Fibroblast of mammary gland (primary cell): ENCODE measurements at regions not wholly inside any gene's neighbourhood (a gene's known extent, or its start where the extent isn't known, plus 50 kb on each side); places are given as distances from the start of the nearest gene placed in this dataset.

Experiments used
- DNase-seq: peaks from one replicate; pipeline ENCODE4 v3.0.0-alpha.2; 2010; ENCODE audit warnings: low read depth
- H3K4me3 ChIP-seq: 2 replicates; pipeline ENCODE4 v1.5.1; 2011; ENCODE audit warnings: low read depth, mild to moderate bottlenecking, low read length, moderate library complexity; ENCODE audit not compliant: control insufficient read depth
- CTCF ChIP-seq: conservative IDR thresholded peaks from 2 replicates; pipeline ENCODE4 v1.5.1; 2011; ENCODE audit warnings: low read depth, low read length, inconsistent platforms; ENCODE audit not compliant: control insufficient read depth, insufficient read depth

DNA sequence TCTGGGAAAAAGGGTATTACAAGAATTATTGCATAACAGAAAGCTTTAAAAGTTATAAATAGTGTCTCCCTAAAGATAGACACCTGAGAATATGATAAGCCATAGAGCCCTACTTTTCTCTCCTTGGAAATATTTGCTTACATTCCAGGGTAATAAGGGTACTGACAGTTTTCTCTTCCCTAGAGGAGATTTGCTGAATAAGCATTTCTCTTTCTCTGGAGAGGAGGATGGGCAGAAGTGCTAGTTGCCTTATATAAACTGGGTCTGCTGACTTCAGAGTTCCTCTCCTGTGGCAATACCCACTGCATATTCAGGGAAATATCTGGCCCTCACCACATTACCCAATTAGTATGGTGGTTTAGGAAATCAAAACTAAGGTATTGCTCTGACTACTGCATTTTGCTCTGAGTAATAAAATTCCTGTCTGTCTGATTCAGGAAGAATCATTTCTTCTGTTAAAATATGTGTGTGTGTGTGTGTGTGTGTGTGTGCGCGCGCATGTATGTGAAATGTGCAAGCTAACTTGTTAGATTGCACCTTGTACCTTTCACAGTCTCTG lies 1391.3 kb downstream of the DSC3 start:
- peak; percentile 33 for DNase-seq
- no peak overlapping the region for H3K4me3 ChIP-seq
- TF ChIP-seq CTCF, result no peak

- TF ChIP-seq CTCF, result no peak
- no peak overlapping the region for H3K4me3 ChIP-seq
- DNase-seq, result no peak
These were observed 1393.7 kb downstream of the DSC3 start for GRCh38 chr18:29648891-29649290.

DNA sequence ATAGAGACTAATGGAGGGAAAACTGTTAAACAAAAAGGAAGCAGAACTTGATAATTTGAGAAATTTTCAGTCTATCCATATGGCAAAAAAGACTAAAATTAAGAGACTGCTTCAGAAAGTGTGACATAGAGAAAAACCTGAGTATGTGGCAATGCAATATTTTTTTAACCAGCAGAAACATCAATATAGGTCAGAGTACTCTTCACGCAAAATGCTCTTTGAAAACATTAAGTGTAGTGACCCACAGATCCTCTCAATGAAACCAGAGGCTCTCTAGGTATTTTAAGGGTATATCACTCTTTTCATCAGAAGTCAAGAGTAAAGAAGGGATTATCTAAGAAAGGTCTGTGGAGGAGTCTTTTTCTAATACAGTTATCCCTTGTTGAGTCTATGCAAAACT lies 1394.8 kb downstream of the DSC3 start:
- no peak for TF ChIP-seq CTCF
- no peak for DNase-seq
- H3K4me3 ChIP-seq, result no peak overlapping the region

DNA sequence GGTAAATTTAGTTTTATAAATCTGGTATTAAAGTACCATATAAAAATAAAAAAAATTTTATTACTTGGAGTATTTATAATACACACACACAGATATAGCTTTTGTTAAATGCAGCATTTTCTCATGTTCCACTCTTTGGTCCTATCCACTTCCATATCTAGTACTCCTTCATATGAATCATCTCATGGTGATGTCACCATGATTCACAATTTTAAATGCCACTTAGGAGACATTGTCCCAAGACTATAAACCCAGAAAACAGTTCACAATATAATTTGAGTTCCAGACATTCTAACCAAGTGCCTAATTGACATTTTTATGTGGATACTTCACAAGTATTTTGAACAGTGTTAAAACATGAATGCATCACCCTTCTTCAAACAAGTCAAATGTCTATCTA lies 1398.3 kb downstream of the DSC3 start:
- no peak overlapping the region for H3K4me3 ChIP-seq
- peak; percentile 61 for DNase-seq
- TF ChIP-seq CTCF, result no peak

- no peak for DNase-seq
- no peak overlapping the region for H3K4me3 ChIP-seq
- TF ChIP-seq CTCF, result no peak
These were observed 1413.0 kb downstream of the DSC3 start for GRCh38 chr18:29629493-29630036.

DNA sequence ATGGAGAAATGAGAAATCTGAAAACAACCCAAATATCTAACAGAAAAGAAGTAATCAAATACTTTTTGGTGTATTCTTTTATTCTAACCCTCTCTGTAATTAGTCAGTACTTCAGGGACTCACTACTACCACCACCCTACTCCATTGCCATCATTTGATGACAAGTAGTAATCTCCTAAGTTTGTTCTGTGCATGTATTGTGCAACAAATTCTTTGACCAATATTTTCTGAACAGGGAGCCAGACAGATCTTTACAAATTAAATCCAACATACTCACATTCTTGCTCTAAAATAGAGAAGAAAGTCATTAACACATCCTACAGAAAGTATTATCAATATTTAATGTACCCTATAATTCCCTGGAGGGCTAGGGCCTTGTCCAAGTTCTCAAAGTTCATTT lies 1416.4 kb downstream of the DSC3 start:
- DNase-seq, result no peak
- H3K4me3 ChIP-seq, result no peak overlapping the region
- no peak for TF ChIP-seq CTCF

GRCh38 chr18:29616867-29617266 lies 1425.7 kb downstream of the DSC3 start:
- no peak for DNase-seq
- no peak for TF ChIP-seq CTCF
- H3K4me3 ChIP-seq, result no peak overlapping the region
